GM12878 (cell line): ENCODE measurements at regions not wholly inside any gene's neighbourhood (a gene's known extent, or its start where the extent isn't known, plus 50 kb on each side); places are given as distances from the start of the nearest gene placed in this dataset.
"Not testable (repeated sequence)": the region's sequence is repeated elsewhere in the genome, so short reads cannot be mapped to it uniquely, and the experiment has no call there.

Source experiments
- ATAC-seq: fragments of 200-7000 bp; cut with Tn5 transposase; 3 replicates; pipeline ENCODE4 v1.9.1; 2020; ENCODE audit warnings: mild to moderate bottlenecking, moderate library complexity
- BruUV-seq: library from RNA; stranded (reverse); fragments of 400-500 nt; replicated peaks from 2 replicates; lab custom pipeline; 2021; lab: Mats Ljungman, UMichigan
- CTCF ChIA-PET: fragments of 300-600 bp; sonication (Branson Sonifier 250); formaldehyde crosslinking; extraction: SDS; loops from one replicate; lab custom pipeline; 2021; ENCODE audit warnings: inconsistent platforms; lab: Yijun Ruan, JAX
- POLR2A ChIA-PET: fragments of 350-600 bp; formaldehyde crosslinking; extraction: SDS; loops from one replicate; lab custom pipeline; 2021; ENCODE audit warnings: inconsistent platforms; lab: Charles Lee
- RAD21 ChIA-PET: fragments of 300-600 bp; sonication (Branson Sonifier 250); formaldehyde crosslinking; loops from one replicate; lab custom pipeline; 2023; ENCODE audit warnings: antibody characterized with exemption; ENCODE audit not compliant: unreplicated experiment; lab: Charles Lee
- SMC1A ChIA-PET: fragments of 300-600 bp; sonication (Branson Sonifier 250); formaldehyde crosslinking; loops from one replicate; lab custom pipeline; 2023; ENCODE audit not compliant: unreplicated experiment, uncharacterized antibody; lab: Charles Lee
- DNase-seq: peaks from one replicate; pipeline ENCODE4 v3.0.0-alpha.2; 2011; ENCODE audit warnings: low read depth, low spot score
- FAIRE-seq: peaks from 3 replicates; lab custom pipeline; 2011; peaks lifted over from hg19 to GRCh38; lab: Jason Lieb, UNC
- H2AFZ ChIP-seq: 2 replicates; pipeline ENCODE4 v1.6.0; 2011; ENCODE audit warnings: low read depth, low read length, control low read depth; ENCODE audit not compliant: control insufficient read depth
- H3K27ac ChIP-seq: 2 replicates; pipeline ENCODE4 v1.5.1; 2011; ENCODE audit warnings: control low read depth; ENCODE audit not compliant: control insufficient read depth, insufficient read depth
- H3K27me3 ChIP-seq, 2 experiments: replicated peaks in 1 of 2; 2 replicates each; pipeline versions ENCODE4 v1.6.0 to v1.6.1; 2011; ENCODE audit warnings: low read length in 1 of 2; ENCODE audit not compliant: control insufficient read depth in 2 of 2, insufficient read depth in 2 of 2
- H3K36me3 ChIP-seq, 2 experiments: 2 replicates each; pipeline ENCODE4 v1.5.1; 2011; ENCODE audit warnings: low read length in 1 of 2; ENCODE audit not compliant: control insufficient read depth in 2 of 2, insufficient read depth in 2 of 2
- H3K4me1 ChIP-seq: 2 replicates; pipeline ENCODE4 v1.6.1; 2011; ENCODE audit warnings: mild to moderate bottlenecking, low read length, moderate library complexity, mixed read lengths; ENCODE audit not compliant: control insufficient read depth, insufficient read depth
- H3K4me2 ChIP-seq: 2 replicates; pipeline ENCODE4 v1.6.0; 2011; ENCODE audit warnings: control low read depth; ENCODE audit not compliant: control insufficient read depth, insufficient read depth
- H3K4me3 ChIP-seq: fragments of 200-600 bp; sonication (generic); 2 replicates; pipeline ENCODE4 v1.5.1; 2016
- H3K79me2 ChIP-seq: 2 replicates; pipeline ENCODE4 v1.6.0; 2011; ENCODE audit warnings: low read length; ENCODE audit not compliant: control insufficient read depth, insufficient read depth
- H3K9ac ChIP-seq: 2 replicates; pipeline ENCODE4 v1.8.0; 2011; ENCODE audit warnings: low read length, control low read depth, mixed read lengths; ENCODE audit not compliant: control insufficient read depth, insufficient read depth
- H3K9me3 ChIP-seq: replicated peaks from 3 replicates; pipeline ENCODE4 v1.5.1; 2011; ENCODE audit warnings: mild to moderate bottlenecking, low read length; ENCODE audit not compliant: control insufficient read depth, insufficient read depth
- H4K20me1 ChIP-seq: 2 replicates; pipeline ENCODE4 v1.6.0; 2011; ENCODE audit not compliant: control insufficient read depth, insufficient read depth
- BCL11A ChIP-seq: IDR thresholded peaks from 2 replicates; pipeline ENCODE4 v1.6.1; 2011; ENCODE audit warnings: low read depth, low read length
- CHD1 ChIP-seq: IDR thresholded peaks from 2 replicates; pipeline ENCODE4 v1.6.1; 2012; ENCODE audit warnings: low read depth, low read length, improper control_type of control experiment
- EGR1 ChIP-seq, 2 experiments: IDR thresholded peaks; 1 replicate in 1 of 2; 2 replicates in 1 of 2; pipeline ENCODE4 v1.6.1; 2011 to 2012; ENCODE audit warnings: low read depth in 2 of 2, low read length in 2 of 2, borderline replicate concordance in 1 of 2, mild to moderate bottlenecking in 1 of 2, moderate library complexity in 1 of 2
- JUNB ChIP-seq: IDR thresholded peaks from 2 replicates; pipeline ENCODE4 v1.6.1; 2016; ENCODE audit warnings: antibody characterized with exemption, mild to moderate bottlenecking
- PML ChIP-seq: IDR thresholded peaks from 2 replicates; pipeline ENCODE4 v1.6.1; 2012; ENCODE audit warnings: low read length, inconsistent platforms
- WGBS: methylation state at CpG from one replicate; pipeline ENCODE4 v1.1.6; 2016; ENCODE audit warnings: low lambda C conversion rate; ENCODE audit not compliant: insufficient replicate concordance, insufficient coverage; ENCODE audit errors: missing lambda C conversion rate; 5-methylcytosine and 5-hydroxymethylcytosine counted together
- in situ Hi-C: fragments of 300-500 bp; cut with MboI; formaldehyde crosslinking; loops from 9 replicates; pipeline ENCODE4 v1.14.3; 2018; ENCODE audit warnings: mixed read lengths
- intact Hi-C: fragments of 100-400 bp; cut with micrococcal nuclease; formaldehyde crosslinking; loops from one replicate; pipeline ENCODE4 v1.14.2; 2022; ENCODE audit not compliant: unreplicated experiment

- H3K27ac ChIP-seq: no peak overlapping the region
- H3K27me3 ChIP-seq: no peaks in the 10 kb centered on the region
- no peaks in the 10 kb centered on the region for H3K36me3 ChIP-seq
- RAD21 ChIA-PET: no interaction called here
- intact Hi-C loops (no loop called here), in situ Hi-C loops (no loop called here)
- TF ChIP-seq BCL11A (no peak), PML (no peak), JUNB (no peak), CHD1 (no peak), EGR1 (IDR thresholded peaks at IDR 0.05; ENCODE audit: borderline replicate concordance in 1 of 2, low read depth in 2 of 2, low read length in 2 of 2) (no peak)
- ATAC-seq: no peak
- H3K4me1 ChIP-seq: peaks cover 3% of the 10 kb centered on the region; the same call in 1 of the 2 replicates
- H4K20me1 ChIP-seq: no peaks in the 10 kb centered on the region
- POLR2A ChIA-PET: no interaction called here
- no peak for DNase-seq
- no peak overlapping the region for H3K9ac ChIP-seq
- no TSS peak for BruUV-seq
- H2AFZ ChIP-seq: no peak overlapping the region
- H3K4me3 ChIP-seq: no peak overlapping the region
- SMC1A ChIA-PET: interaction anchor here (1.1 kb wide), 2 partner anchors 15 to 38 kb away, joined by 3 read pairs; no protein-coding TSS in a partner anchor
- H3K9me3 ChIP-seq: no peaks in the 10 kb centered on the region
- H3K79me2 ChIP-seq: no peaks in the 10 kb centered on the region
- FAIRE-seq: no peak
- no peak overlapping the region for H3K4me2 ChIP-seq
- CTCF ChIA-PET: interaction anchor here (1.0 kb wide), 1 partner anchor 15 kb away, joined by 3 read pairs; no protein-coding TSS in a partner anchor
Observed at GRCh38 chr7:83835424-83835823, 186.5 kb upstream of the SEMA3E start.

GRCh38 chr7:83833721-83834120 is 184.8 kb upstream of the SEMA3E start:
- intact Hi-C loops, H3K9me3 ChIP-seq, H3K79me2 ChIP-seq, BruUV-seq, H2AFZ ChIP-seq, H3K9ac ChIP-seq, H3K4me3 ChIP-seq, RAD21 ChIA-PET, H3K27ac ChIP-seq, POLR2A ChIA-PET, H3K27me3 ChIP-seq, DNase-seq, H4K20me1 ChIP-seq, H3K36me3 ChIP-seq, H3K4me1 ChIP-seq, FAIRE-seq, H3K4me2 ChIP-seq, CTCF ChIA-PET, ATAC-seq, SMC1A ChIA-PET, in situ Hi-C loops: not testable (repeated sequence)
- 5% methylated on average over 5 of the region's 5 CpGs for WGBS
